B cell (primary cell): ENCODE measurements at regions not wholly inside any gene's neighbourhood (a gene's known extent, or its start where the extent isn't known, plus 50 kb on each side); places are given as distances from the start of the nearest gene placed in this dataset.

Experiments
- ATAC-seq: fragments of 200-7000 bp; cut with Tn5 transposase; one replicate; pipeline ENCODE4 v1.10.0; 2021; ENCODE audit warnings: low read depth, mild to moderate bottlenecking, moderate number of reproducible peaks, moderate library complexity
- CTCF ChIA-PET: fragments of 350-600 bp; sonication (Branson Sonifier 250); formaldehyde crosslinking; loops from one replicate; lab custom pipeline; 2021; ENCODE audit warnings: antibody characterized with exemption, inconsistent platforms; lab: Charles Lee
- POLR2A ChIA-PET: fragments of 350-600 bp; sonication (Branson Sonifier 250); formaldehyde crosslinking; loops from one replicate; lab custom pipeline; 2021; ENCODE audit warnings: antibody characterized with exemption; lab: Charles Lee
- DNase-seq: peaks from one replicate; pipeline ENCODE4 v3.0.0; 2013
- H2AFZ ChIP-seq: 2 replicates; pipeline ENCODE4 v1.6.1; 2012; ENCODE audit warnings: mild to moderate bottlenecking, low read depth, low read length; ENCODE audit not compliant: insufficient read depth, poor library complexity, severe bottlenecking
- H3K27ac ChIP-seq, 2 donors: 1 replicate in 1 of 2; 2 replicates in 1 of 2; pipeline ENCODE4 v1.5.1; 2012 to 2013; ENCODE audit warnings: low read length in 2 of 2, mild to moderate bottlenecking in 2 of 2, moderate library complexity in 1 of 2
- H3K27me3 ChIP-seq, 4 experiments: fragments of 200-600 bp in 1 of 4; sonication (generic) in 1 of 4; replicated peaks in 1 of 4; 1 replicate in 2 of 4; 2 replicates in 2 of 4; pipeline versions ENCODE4 v1.6.1 to v1.7.0; 2013 to 2016; ENCODE audit warnings: low read length in 3 of 4, mild to moderate bottlenecking in 2 of 4, mixed read lengths in 1 of 4, moderate library complexity in 1 of 4; ENCODE audit not compliant: insufficient read depth in 4 of 4, control insufficient read depth in 3 of 4; ENCODE audit errors: control extremely low read depth in 1 of 4
- H3K36me3 ChIP-seq, 2 experiments: replicated peaks in 1 of 2; 1 replicate in 1 of 2; 2 replicates in 1 of 2; pipeline versions ENCODE4 v1.6.1 to v1.7.1; 2013; ENCODE audit warnings: low read length in 1 of 2; ENCODE audit not compliant: insufficient read depth in 2 of 2, control insufficient read depth in 1 of 2; ENCODE audit errors: control extremely low read depth in 1 of 2, extremely low read depth in 1 of 2
- H3K4me1 ChIP-seq, 2 donors: fragments of 200-600 bp in 1 of 2; sonication (generic) in 1 of 2; 1 replicate in 1 of 2; 2 replicates in 1 of 2; pipeline versions ENCODE4 v1.5.1 to v1.6.1; 2013 to 2017; ENCODE audit warnings: low read length in 2 of 2; ENCODE audit not compliant: control insufficient read depth in 2 of 2, insufficient read depth in 2 of 2
- H3K4me2 ChIP-seq: replicated peaks from 2 replicates; pipeline ENCODE3; 2012; ENCODE audit warnings: mild to moderate bottlenecking, low read depth, low read length; ENCODE audit not compliant: poor library complexity, severe bottlenecking
- H3K4me3 ChIP-seq, 5 experiments: fragments of 200-600 bp in 1 of 5; sonication (generic) in 1 of 5; 1 replicate in 3 of 5; 2 replicates in 2 of 5; pipeline versions ENCODE4 v1.5.1 to v1.7.0; 2011 to 2016; ENCODE audit warnings: low read length in 4 of 5, mild to moderate bottlenecking in 4 of 5, low read depth in 2 of 5, control low read depth in 1 of 5, moderate library complexity in 1 of 5; ENCODE audit not compliant: insufficient read depth in 1 of 5; ENCODE audit errors: control extremely low read depth in 1 of 5, extremely low read depth in 1 of 5
- H3K79me2 ChIP-seq: fragments of 200-600 bp; sonication (generic); one replicate; pipeline ENCODE4 v1.6.0; 2016; ENCODE audit warnings: low read length; ENCODE audit not compliant: control insufficient read depth, insufficient read depth
- H3K9ac ChIP-seq: fragments of 200-600 bp; sonication (generic); 2 replicates; pipeline ENCODE4 v1.6.1; 2017; ENCODE audit warnings: mild to moderate bottlenecking, low read length, moderate library complexity
- H3K9me3 ChIP-seq, 3 donors: one replicate each; pipeline versions ENCODE4 v1.6.1 to v1.7.1; 2013; ENCODE audit warnings: low read length in 2 of 3; ENCODE audit not compliant: control insufficient read depth in 2 of 3, insufficient read depth in 1 of 3; ENCODE audit errors: control extremely low read depth in 1 of 3
- H4K20me1 ChIP-seq: 2 replicates; pipeline ENCODE4 v1.6.0; 2012; ENCODE audit warnings: mild to moderate bottlenecking, low read length; ENCODE audit not compliant: insufficient read depth, control insufficient read depth, poor library complexity, severe bottlenecking
- H3K27ac Mint-ChIP-seq: one replicate; pipeline ENCODE4 v1.8.0; 2021; ENCODE audit warnings: mixed read lengths
- H3K27me3 Mint-ChIP-seq: one replicate; pipeline ENCODE4 v1.8.0; 2021; ENCODE audit warnings: mixed read lengths
- H3K4me1 Mint-ChIP-seq: one replicate; pipeline ENCODE4 v1.8.0; 2021; ENCODE audit warnings: mixed read lengths
- H3K4me3 Mint-ChIP-seq: one replicate; pipeline ENCODE4 v1.8.0; 2021; ENCODE audit warnings: mixed read lengths
- H3K9me3 Mint-ChIP-seq: one replicate; pipeline ENCODE4 v1.8.0; 2022; ENCODE audit warnings: mixed read lengths; ENCODE audit not compliant: insufficient read depth
- EZH2 ChIP-seq: IDR thresholded peaks from 2 replicates; pipeline ENCODE4 v1.6.1; 2012; ENCODE audit warnings: borderline replicate concordance, low read depth, mild to moderate bottlenecking, moderate library complexity, low read length; ENCODE audit not compliant: insufficient read depth, poor library complexity, severe bottlenecking
- WGBS: methylation state at CpG from one replicate; pipeline ENCODE4 v1.1.5; 2013; ENCODE audit warnings: missing lambda C conversion rate; ENCODE audit not compliant: insufficient coverage; 5-methylcytosine and 5-hydroxymethylcytosine counted together
- intact Hi-C: fragments of 100-400 bp; cut with micrococcal nuclease; formaldehyde crosslinking; loops from one replicate; pipeline ENCODE4 v1.10.0; 2022
- TF ChIP-seq, protein P1 (sequence below): fragments of 200-600 bp; IDR thresholded peaks from one replicate; pipeline ENCODE4 v1.8.0; 2022; ENCODE audit warnings: antibody characterized with exemption, mild to moderate bottlenecking

DNA sequence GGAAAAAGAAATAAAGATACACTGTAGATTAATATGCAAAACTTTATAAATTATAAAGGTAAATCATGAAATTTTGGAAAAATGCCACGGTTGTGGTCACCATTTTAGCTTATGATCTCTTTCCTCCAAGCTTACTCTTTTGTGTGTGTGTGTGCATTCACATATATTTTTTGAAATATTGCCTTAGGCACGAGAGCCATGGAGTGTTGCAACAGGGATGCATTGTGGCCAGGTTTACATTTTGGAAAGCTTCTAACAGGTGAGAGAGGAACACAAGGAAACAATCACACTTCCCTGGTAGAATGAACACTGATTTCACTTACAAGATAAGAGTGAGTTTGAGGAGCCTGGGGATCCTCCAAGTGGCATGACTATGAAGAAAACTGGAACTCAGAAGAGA, 214.5 kb upstream of the TENT5A start:
- intact Hi-C loops, result no loop called here
- H4K20me1 ChIP-seq, result no peaks in the 10 kb centered on the region
- no peaks in the 10 kb centered on the region for H3K4me1 ChIP-seq
- ChIA-PET CTCF (interaction anchor here (0.6 kb wide), 1 partner anchor 1632 kb away, joined by 4 read pairs; no protein-coding TSS in a partner anchor), POLR2A (no interaction called here)
- H3K4me2 ChIP-seq, result no peak overlapping the region
- Mint-ChIP-seq H3K4me1 (no peaks in the 10 kb centered on the region), H3K27ac (no peak overlapping the region), H3K4me3 (no peak overlapping the region), H3K9me3 (no peaks in the 10 kb centered on the region), H3K27me3 (peaks cover 5% of the 10 kb centered on the region)
- H3K36me3 ChIP-seq, result no peaks in the 10 kb centered on the region
- peaks cover 0 to 3% (median 0%) of the 10 kb centered on the region in 4 experiments for H3K27me3 ChIP-seq
- H3K79me2 ChIP-seq, result no peaks in the 10 kb centered on the region
- TF ChIP-seq, protein P1, sequence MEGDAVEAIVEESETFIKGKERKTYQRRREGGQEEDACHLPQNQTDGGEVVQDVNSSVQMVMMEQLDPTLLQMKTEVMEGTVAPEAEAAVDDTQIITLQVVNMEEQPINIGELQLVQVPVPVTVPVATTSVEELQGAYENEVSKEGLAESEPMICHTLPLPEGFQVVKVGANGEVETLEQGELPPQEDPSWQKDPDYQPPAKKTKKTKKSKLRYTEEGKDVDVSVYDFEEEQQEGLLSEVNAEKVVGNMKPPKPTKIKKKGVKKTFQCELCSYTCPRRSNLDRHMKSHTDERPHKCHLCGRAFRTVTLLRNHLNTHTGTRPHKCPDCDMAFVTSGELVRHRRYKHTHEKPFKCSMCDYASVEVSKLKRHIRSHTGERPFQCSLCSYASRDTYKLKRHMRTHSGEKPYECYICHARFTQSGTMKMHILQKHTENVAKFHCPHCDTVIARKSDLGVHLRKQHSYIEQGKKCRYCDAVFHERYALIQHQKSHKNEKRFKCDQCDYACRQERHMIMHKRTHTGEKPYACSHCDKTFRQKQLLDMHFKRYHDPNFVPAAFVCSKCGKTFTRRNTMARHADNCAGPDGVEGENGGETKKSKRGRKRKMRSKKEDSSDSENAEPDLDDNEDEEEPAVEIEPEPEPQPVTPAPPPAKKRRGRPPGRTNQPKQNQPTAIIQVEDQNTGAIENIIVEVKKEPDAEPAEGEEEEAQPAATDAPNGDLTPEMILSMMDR, result no peak
- TF ChIP-seq EZH2, result no peak
- no CpG with 5 or more reads among the region's 2 CpGs for WGBS
- H2AFZ ChIP-seq, result no peak overlapping the region
- DNase-seq (no peak), ATAC-seq (no peak)
- peaks cover 0 to 6% (median 0%) of the 10 kb centered on the region in 3 donors for H3K9me3 ChIP-seq
- no peak overlapping the region for H3K9ac ChIP-seq
- H3K27ac ChIP-seq, result no peak overlapping the region
- no peak overlapping the region for H3K4me3 ChIP-seq

DNA sequence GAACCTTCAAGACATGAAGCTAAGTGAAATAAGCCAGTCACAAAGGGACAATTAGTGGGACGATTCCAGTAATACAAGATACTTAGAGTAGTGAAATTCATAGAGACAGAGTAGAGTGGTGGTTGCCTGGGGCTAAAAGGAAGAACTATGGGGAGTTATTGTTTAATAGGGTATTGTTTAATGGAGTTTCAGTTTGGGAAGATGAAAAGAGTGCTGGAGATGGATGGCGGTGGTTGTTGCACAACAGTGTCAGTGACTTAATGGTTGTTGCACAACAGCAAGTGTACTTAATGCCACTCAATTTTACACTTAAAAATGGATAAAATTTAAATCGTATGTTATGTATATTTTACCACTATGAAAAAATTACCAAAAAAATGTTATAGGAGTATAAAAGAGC, 209.7 kb upstream of the TENT5A start:
- Mint-ChIP-seq H3K27me3 (no peaks in the 10 kb centered on the region), H3K9me3 (no peaks in the 10 kb centered on the region), H3K4me1 (no peaks in the 10 kb centered on the region), H3K27ac (no peak overlapping the region), H3K4me3 (no peak overlapping the region)
- Histone ChIP-seq H3K27ac (no peak overlapping the region), H3K27me3 (peaks cover 0 to 2% (median 0%) of the 10 kb centered on the region in 4 experiments), H3K9ac (no peak overlapping the region), H3K4me2 (no peak overlapping the region), H3K9me3 (no peaks in the 10 kb centered on the region), H2AFZ (no peak overlapping the region), H3K4me3 (no peak overlapping the region), H3K79me2 (no peaks in the 10 kb centered on the region), H3K36me3 (no peaks in the 10 kb centered on the region), H3K4me1 (no peaks in the 10 kb centered on the region), H4K20me1 (no peaks in the 10 kb centered on the region)
- 80% methylated on average over 1 of the region's 3 CpGs for WGBS
- CTCF ChIA-PET, result no interaction called here
- ATAC-seq (no peak), DNase-seq (no peak)
- intact Hi-C loops, result no loop called here
- POLR2A ChIA-PET, result no interaction called here
- TF ChIP-seq, protein P1, result no peak
- no peak for TF ChIP-seq EZH2
